GM12878 (cell line): ENCODE measurements at regions not wholly inside any gene's neighbourhood (a gene's known extent, or its start where the extent isn't known, plus 50 kb on each side); places are given as distances from the start of the nearest gene placed in this dataset.

Source experiments
- ATAC-seq: fragments of 200-7000 bp; cut with Tn5 transposase; 3 replicates; pipeline ENCODE4 v1.9.1; 2020; ENCODE audit warnings: mild to moderate bottlenecking, moderate library complexity
- BruUV-seq: library from RNA; stranded (reverse); fragments of 400-500 nt; replicated peaks from 2 replicates; lab custom pipeline; 2021; lab: Mats Ljungman, UMichigan
- CTCF ChIA-PET: fragments of 300-600 bp; sonication (Branson Sonifier 250); formaldehyde crosslinking; extraction: SDS; loops from one replicate; lab custom pipeline; 2021; ENCODE audit warnings: inconsistent platforms; lab: Yijun Ruan, JAX
- POLR2A ChIA-PET: fragments of 350-600 bp; formaldehyde crosslinking; extraction: SDS; loops from one replicate; lab custom pipeline; 2021; ENCODE audit warnings: inconsistent platforms; lab: Charles Lee
- RAD21 ChIA-PET: fragments of 300-600 bp; sonication (Branson Sonifier 250); formaldehyde crosslinking; loops from one replicate; lab custom pipeline; 2023; ENCODE audit warnings: antibody characterized with exemption; ENCODE audit not compliant: unreplicated experiment; lab: Charles Lee
- SMC1A ChIA-PET: fragments of 300-600 bp; sonication (Branson Sonifier 250); formaldehyde crosslinking; loops from one replicate; lab custom pipeline; 2023; ENCODE audit not compliant: unreplicated experiment, uncharacterized antibody; lab: Charles Lee
- DNase-seq: peaks from one replicate; pipeline ENCODE4 v3.0.0-alpha.2; 2011; ENCODE audit warnings: low read depth, low spot score
- FAIRE-seq: peaks from 3 replicates; lab custom pipeline; 2011; peaks lifted over from hg19 to GRCh38; lab: Jason Lieb, UNC
- H2AFZ ChIP-seq: 2 replicates; pipeline ENCODE4 v1.6.0; 2011; ENCODE audit warnings: low read depth, low read length, control low read depth; ENCODE audit not compliant: control insufficient read depth
- H3K27ac ChIP-seq: 2 replicates; pipeline ENCODE4 v1.5.1; 2011; ENCODE audit warnings: control low read depth; ENCODE audit not compliant: control insufficient read depth, insufficient read depth
- H3K27me3 ChIP-seq, 2 experiments: replicated peaks in 1 of 2; 2 replicates each; pipeline versions ENCODE4 v1.6.0 to v1.6.1; 2011; ENCODE audit warnings: low read length in 1 of 2; ENCODE audit not compliant: control insufficient read depth in 2 of 2, insufficient read depth in 2 of 2
- H3K36me3 ChIP-seq, 2 experiments: 2 replicates each; pipeline ENCODE4 v1.5.1; 2011; ENCODE audit warnings: low read length in 1 of 2; ENCODE audit not compliant: control insufficient read depth in 2 of 2, insufficient read depth in 2 of 2
- H3K4me1 ChIP-seq: 2 replicates; pipeline ENCODE4 v1.6.1; 2011; ENCODE audit warnings: mild to moderate bottlenecking, low read length, moderate library complexity, mixed read lengths; ENCODE audit not compliant: control insufficient read depth, insufficient read depth
- H3K4me2 ChIP-seq: 2 replicates; pipeline ENCODE4 v1.6.0; 2011; ENCODE audit warnings: control low read depth; ENCODE audit not compliant: control insufficient read depth, insufficient read depth
- H3K4me3 ChIP-seq: fragments of 200-600 bp; sonication (generic); 2 replicates; pipeline ENCODE4 v1.5.1; 2016
- H3K79me2 ChIP-seq: 2 replicates; pipeline ENCODE4 v1.6.0; 2011; ENCODE audit warnings: low read length; ENCODE audit not compliant: control insufficient read depth, insufficient read depth
- H3K9ac ChIP-seq: 2 replicates; pipeline ENCODE4 v1.8.0; 2011; ENCODE audit warnings: low read length, control low read depth, mixed read lengths; ENCODE audit not compliant: control insufficient read depth, insufficient read depth
- H3K9me3 ChIP-seq: replicated peaks from 3 replicates; pipeline ENCODE4 v1.5.1; 2011; ENCODE audit warnings: mild to moderate bottlenecking, low read length; ENCODE audit not compliant: control insufficient read depth, insufficient read depth
- H4K20me1 ChIP-seq: 2 replicates; pipeline ENCODE4 v1.6.0; 2011; ENCODE audit not compliant: control insufficient read depth, insufficient read depth
- ATF3 ChIP-seq: IDR thresholded peaks from 2 replicates; pipeline ENCODE4 v1.6.1; 2011; ENCODE audit warnings: low read depth, mild to moderate bottlenecking, low read length, moderate library complexity, borderline replicate concordance; ENCODE audit errors: extremely low read depth
- CEBPB ChIP-seq, 2 experiments: fragments of 150-350 bp in 1 of 2; IDR thresholded peaks; 2 replicates each; pipeline ENCODE4 v1.6.1; 2012 to 2014; ENCODE audit warnings: low read depth in 2 of 2, low read length in 2 of 2, borderline replicate concordance in 1 of 2, inconsistent platforms in 1 of 2
- FOS ChIP-seq: IDR thresholded peaks from 3 replicates; pipeline ENCODE4 v1.6.1; 2011; ENCODE audit warnings: borderline replicate concordance; ENCODE audit not compliant: insufficient read length; ENCODE audit errors: extremely low read depth
- HDAC6 ChIP-seq: fragments of 200-600 bp; sonication (generic); IDR thresholded peaks from one replicate; pipeline ENCODE4 v1.8.0; 2017; ENCODE audit warnings: antibody characterized with exemption; ENCODE audit not compliant: unreplicated experiment
- IKZF1 ChIP-seq: fragments of 450-650 bp; conservative IDR thresholded peaks from 2 replicates; pipeline ENCODE4 v1.6.1; 2017; ENCODE audit warnings: antibody characterized with exemption, mild to moderate bottlenecking
- IRF3 ChIP-seq: fragments of 450-650 bp; IDR thresholded peaks from 2 replicates; pipeline ENCODE4 v1.6.1; 2014; ENCODE audit warnings: mild to moderate bottlenecking
- IRF5 ChIP-seq: fragments of 450-650 bp; IDR thresholded peaks from 2 replicates; pipeline ENCODE4 v1.6.1; 2017; ENCODE audit warnings: borderline replicate concordance
- MAX ChIP-seq: IDR thresholded peaks from 2 replicates; pipeline ENCODE4 v1.6.1; 2012; ENCODE audit warnings: low read depth, low read length, improper control_type of control experiment
- MTA3 ChIP-seq: IDR thresholded peaks from 2 replicates; pipeline ENCODE4 v1.6.1; 2012; ENCODE audit warnings: low read length, inconsistent platforms, borderline replicate concordance
- MYC ChIP-seq: IDR thresholded peaks from 2 replicates; pipeline ENCODE4 v1.6.1; 2011; ENCODE audit warnings: mild to moderate bottlenecking, low read length, moderate library complexity, inconsistent platforms; ENCODE audit not compliant: insufficient read depth, insufficient replicate concordance, insufficient read length, severe bottlenecking
- PAX8 ChIP-seq: fragments of 450-650 bp; IDR thresholded peaks from 2 replicates; pipeline ENCODE4 v1.6.1; 2017; ENCODE audit warnings: mild to moderate bottlenecking, moderate library complexity
- SIN3A ChIP-seq: IDR thresholded peaks from 2 replicates; pipeline ENCODE4 v1.6.1; 2012; ENCODE audit warnings: low read depth, low read length, improper control_type of control experiment
- SUZ12 ChIP-seq: fragments of 200-600 bp; sonication (generic); IDR thresholded peaks from one replicate; pipeline ENCODE4 v1.6.1; 2018; ENCODE audit warnings: antibody characterized with exemption, mild to moderate bottlenecking; ENCODE audit not compliant: unreplicated experiment
- TARDBP ChIP-seq: IDR thresholded peaks from 2 replicates; pipeline ENCODE4 v1.6.1; 2016; ENCODE audit warnings: borderline replicate concordance
- USF2 ChIP-seq: IDR thresholded peaks from 2 replicates; pipeline ENCODE4 v1.6.1; 2011; ENCODE audit warnings: low read depth, low read length, improper control_type of control experiment, borderline replicate concordance
- WGBS: methylation state at CpG from one replicate; pipeline ENCODE4 v1.1.6; 2016; ENCODE audit warnings: low lambda C conversion rate; ENCODE audit not compliant: insufficient replicate concordance, insufficient coverage; ENCODE audit errors: missing lambda C conversion rate; 5-methylcytosine and 5-hydroxymethylcytosine counted together
- in situ Hi-C: fragments of 300-500 bp; cut with MboI; formaldehyde crosslinking; loops from 9 replicates; pipeline ENCODE4 v1.14.3; 2018; ENCODE audit warnings: mixed read lengths
- intact Hi-C: fragments of 100-400 bp; cut with micrococcal nuclease; formaldehyde crosslinking; loops from one replicate; pipeline ENCODE4 v1.14.2; 2022; ENCODE audit not compliant: unreplicated experiment

DNA sequence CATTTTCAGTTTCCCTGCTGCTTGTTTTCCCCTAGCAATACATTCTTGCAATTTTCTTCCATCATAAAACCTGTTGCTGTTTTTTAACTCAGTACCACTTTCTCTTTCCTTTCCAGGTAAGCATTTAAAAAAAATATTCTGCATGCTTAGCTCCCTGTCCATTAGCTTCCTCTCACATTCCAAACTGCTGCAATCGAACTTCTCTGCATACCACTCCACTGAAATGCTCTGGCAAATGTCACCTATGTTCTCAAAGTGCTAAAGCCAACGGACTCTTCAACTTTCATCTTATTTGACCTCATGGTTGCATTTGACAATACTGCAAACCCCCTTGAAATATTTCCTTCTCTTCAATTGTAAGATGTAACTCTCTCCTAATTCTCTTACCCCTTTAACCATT lies 192.7 kb downstream of the ANAPC10 start:
- ChIA-PET CTCF (interaction anchor here (1.0 to 2.2 kb wide), 2 partner anchors 15 to 157 kb away, joined by 5 to 7 read pairs; no protein-coding TSS in a partner anchor), SMC1A (interaction anchor here (1.0 to 6.3 kb wide), 7 partner anchors 63 to 194 kb away, joined by 3 to 35 read pairs (median 8); no protein-coding TSS in a partner anchor), POLR2A (interaction anchor here (0.5 to 1.9 kb wide), 3 partner anchors 23 to 735 kb away, joined by 3 to 5 read pairs (median 5); no protein-coding TSS in a partner anchor), RAD21 (interaction anchor here (1.1 to 2.9 kb wide), 6 partner anchors 23 to 156 kb away, joined by 3 to 17 read pairs (median 4); no protein-coding TSS in a partner anchor)
- DNase-seq, result no peak
- Histone ChIP-seq H3K4me3 (no peak overlapping the region), H3K79me2 (no peaks in the 10 kb centered on the region), H3K4me1 (peaks cover 18% of the 10 kb centered on the region), H3K36me3 (no peaks in the 10 kb centered on the region), H3K4me2 (no peak overlapping the region), H2AFZ (no peak overlapping the region), H3K27ac (no peak overlapping the region), H3K9ac (no peak overlapping the region), H3K27me3 (no peaks in the 10 kb centered on the region), H4K20me1 (no peaks in the 10 kb centered on the region), H3K9me3 (no peaks in the 10 kb centered on the region; the same call in 2 of the 3 replicates)
- TF ChIP-seq CEBPB (IDR thresholded peaks at IDR 0.05; ENCODE audit: borderline replicate concordance in 1 of 2, low read depth in 2 of 2, low read length in 2 of 2) (no peak), FOS (no peak), IRF3 (no peak), IRF5 (no peak), MTA3 (no peak), HDAC6 (no peak), IKZF1 (no peak), SIN3A (no peak), MYC (no peak), MAX (no peak), TARDBP (no peak), ATF3 (no peak), SUZ12 (no peak), USF2 (no peak), PAX8 (no peak)
- WGBS, result 29% methylated on average over 2 of the region's 2 CpGs
- FAIRE-seq, result no peak
- no peak for ATAC-seq
- intact Hi-C loops, result loop anchor here (5.0 kb wide), 1 partner anchor 142 kb away; no protein-coding TSS in a partner anchor
- in situ Hi-C loops, result no loop called here
- BruUV-seq, result no TSS peak
